ENCODE measurements at regions not wholly inside any gene's neighbourhood (a gene's known extent, or its start where the extent isn't known, plus 50 kb on each side); places are given as distances from the start of the nearest gene placed in this dataset.

- no peak for TF ChIP-seq CTCF (IDR thresholded peaks at IDR 0.05 in 2 of 3, conservative IDR thresholded peaks at IDR 0.05 in 1 of 3; ENCODE audit: insufficient read depth in 2 of 3, low read depth in 1 of 3, low read length in 3 of 3)
- TF ChIP-seq ZFP36 (IDR thresholded peaks at IDR 0.05; ENCODE audit: low read depth, low read length, partially characterized antibody): no peak
- TF ChIP-seq GABPA (tag; conservative IDR thresholded peaks at IDR 0.05; ENCODE audit: low read depth): no peak
- TF ChIP-seq USF1 (CRISPR knock-in tag; IDR thresholded peaks at IDR 0.05): no peak
- TF ChIP-seq PTRF (tag; IDR thresholded peaks at IDR 0.05): no peak
- TF ChIP-seq POLR2A (conservative IDR thresholded peaks at IDR 0.05): no peak
- no peak for TF ChIP-seq NCOR1 (IDR thresholded peaks at IDR 0.05)
- TF ChIP-seq ZNF445 (CRISPR knock-in tag; IDR thresholded peaks at IDR 0.05; ENCODE audit: low read depth): no peak
- TF ChIP-seq MAX (CRISPR knock-in tag; IDR thresholded peaks at IDR 0.05): no peak
- no peak for TF ChIP-seq TBP (optimal IDR thresholded peaks at IDR 0.05; ENCODE audit: low read depth, low read length)
- TF ChIP-seq ELK3 (CRISPR knock-in tag; IDR thresholded peaks at IDR 0.05): no peak
- TF ChIP-seq CEBPG (CRISPR knock-in tag; IDR thresholded peaks at IDR 0.05): no peak
- TF ChIP-seq CEBPG (tag; conservative IDR thresholded peaks at IDR 0.05 in 1 of 2, IDR thresholded peaks at IDR 0.05 in 1 of 2): no peak
- TF ChIP-seq GATAD2B (IDR thresholded peaks at IDR 0.05; ENCODE audit: borderline replicate concordance): no peak
- no peak for TF ChIP-seq SMARCA5 (IDR thresholded peaks at IDR 0.05)
Observed at GRCh38 chr2:107322416-107322815, 436.4 kb upstream of the ST6GAL2 start.

Data from K562 (cell line).